H1 (cell line): ENCODE measurements at regions not wholly inside any gene's neighbourhood (a gene's known extent, or its start where the extent isn't known, plus 50 kb on each side); places are given as distances from the start of the nearest gene placed in this dataset.

Experiments
- CTCF ChIA-PET: fragments of 300-600 bp; sonication (Branson Sonifier 250); formaldehyde crosslinking; loops from one replicate; lab custom pipeline; 2021; ENCODE audit not compliant: partially characterized antibody; lab: Charles Lee
- POLR2A ChIA-PET: fragments of 300-600 bp; sonication (Branson Sonifier 250); formaldehyde crosslinking; loops from one replicate; lab custom pipeline; 2021; ENCODE audit warnings: inconsistent platforms; ENCODE audit not compliant: partially characterized antibody; lab: Charles Lee
- DNase-seq, 2 experiments: peaks; one replicate each; pipeline versions ENCODE4 v3.0.0 to v3.0.0-alpha.2; 2010 to 2022; ENCODE audit warnings: low spot score in 2 of 2, low read depth in 1 of 2, mixed read lengths in 1 of 2
- FAIRE-seq: peaks from 2 replicates; lab custom pipeline; 2011; peaks lifted over from hg19 to GRCh38; lab: Jason Lieb, UNC
- H2AFZ ChIP-seq: 2 replicates; pipeline ENCODE4 v1.8.1; 2012; ENCODE audit warnings: low read length, inconsistent platforms
- H2AK5ac ChIP-seq: 2 replicates; pipeline ENCODE4 v1.6.1; 2013; ENCODE audit warnings: low read depth, low read length
- H2BK120ac ChIP-seq: replicated peaks from 2 replicates; pipeline ENCODE3; 2013; ENCODE audit warnings: low read depth, low read length, inconsistent platforms
- H2BK12ac ChIP-seq: 2 replicates; pipeline ENCODE4 v1.6.1; 2013; ENCODE audit warnings: low read depth, low read length
- H2BK15ac ChIP-seq: 2 replicates; pipeline ENCODE4 v1.6.1; 2013; ENCODE audit warnings: low read length
- H2BK20ac ChIP-seq: 2 replicates; pipeline ENCODE4 v1.6.1; 2013; ENCODE audit warnings: low read length
- H2BK5ac ChIP-seq: 2 replicates; pipeline ENCODE4 v1.6.1; 2013; ENCODE audit warnings: low read depth, low read length
- H3K14ac ChIP-seq: 2 replicates; pipeline ENCODE4 v1.6.1; 2013; ENCODE audit warnings: inconsistent platforms; ENCODE audit not compliant: insufficient read length
- H3K18ac ChIP-seq: 2 replicates; pipeline ENCODE4 v1.6.1; 2013; ENCODE audit warnings: low read length; ENCODE audit errors: extremely low read depth
- H3K23ac ChIP-seq: 2 replicates; pipeline ENCODE4 v1.6.1; 2013; ENCODE audit warnings: inconsistent platforms; ENCODE audit not compliant: insufficient read length
- H3K23me2 ChIP-seq: 2 replicates; pipeline ENCODE4 v1.6.1; 2013; ENCODE audit warnings: low read depth, low read length
- H3K27ac ChIP-seq: 2 replicates; pipeline ENCODE4 v1.6.1; 2011; ENCODE audit warnings: low read depth, low read length, inconsistent platforms
- H3K27me3 ChIP-seq, 4 experiments: replicated peaks in 1 of 4; 1 replicate in 1 of 4; 2 replicates in 3 of 4; pipeline versions ENCODE4 v1.6.1 to v1.8.1; 2011 to 2013; ENCODE audit warnings: low read length in 3 of 4, mild to moderate bottlenecking in 3 of 4, inconsistent platforms in 2 of 4, mixed read lengths in 2 of 4, moderate library complexity in 1 of 4; ENCODE audit not compliant: control insufficient read depth in 3 of 4, insufficient read depth in 3 of 4; ENCODE audit errors: extremely low read depth in 1 of 4
- H3K36me3 ChIP-seq, 4 experiments: 2 replicates each; pipeline versions ENCODE4 v1.6.1 to v1.8.1; 2011 to 2013; ENCODE audit warnings: mild to moderate bottlenecking in 4 of 4, low read length in 3 of 4, moderate library complexity in 2 of 4, control low read depth in 1 of 4, inconsistent platforms in 1 of 4; ENCODE audit not compliant: insufficient read depth in 4 of 4, control insufficient read depth in 2 of 4
- H3K4ac ChIP-seq: replicated peaks from 2 replicates; pipeline ENCODE3; 2013; ENCODE audit warnings: low read length, low read depth, mixed read lengths, inconsistent platforms; ENCODE audit not compliant: insufficient read length
- H3K4me1 ChIP-seq, 4 experiments: replicated peaks in 1 of 4; 1 replicate in 1 of 4; 2 replicates in 3 of 4; pipeline versions ENCODE4 v1.6.1 to v1.8.1; 2011 to 2013; ENCODE audit warnings: low read length in 3 of 4, inconsistent platforms in 2 of 4, mixed read lengths in 1 of 4; ENCODE audit not compliant: insufficient read depth in 4 of 4, control insufficient read depth in 3 of 4
- H3K4me2 ChIP-seq, 2 experiments: 2 replicates each; pipeline versions ENCODE4 v1.6.1 to v1.8.1; 2011 to 2013; ENCODE audit warnings: low read depth in 2 of 2, low read length in 2 of 2, control low read depth in 1 of 2, inconsistent platforms in 1 of 2, mild to moderate bottlenecking in 1 of 2; ENCODE audit not compliant: insufficient read depth in 1 of 2
- H3K4me3 ChIP-seq, 4 experiments: fragments of 200-600, 300-600 bp in 1 of 4; sonication (generic), shearing (Covaris generic), sonication (Bioruptor Twin) in 1 of 4; 2 replicates each; pipeline versions ENCODE4 v1.5.1 to v1.8.1; 2011 to 2016; ENCODE audit warnings: low read length in 4 of 4, low read depth in 3 of 4, control low read depth in 2 of 4, inconsistent platforms in 2 of 4, mild to moderate bottlenecking in 2 of 4, mixed read lengths in 1 of 4, moderate library complexity in 1 of 4; ENCODE audit not compliant: insufficient read depth in 2 of 4; ENCODE audit errors: extremely low read depth in 1 of 4
- H3K56ac ChIP-seq: replicated peaks from 2 replicates; pipeline ENCODE3; 2013; ENCODE audit warnings: low read depth, mild to moderate bottlenecking, mixed read lengths, low read length, inconsistent platforms; ENCODE audit not compliant: insufficient read length
- H3K79me1 ChIP-seq: 2 replicates; pipeline ENCODE4 v1.6.1; 2013; ENCODE audit warnings: low read depth, low read length, control low read depth
- H3K79me2 ChIP-seq, 2 experiments: 2 replicates each; pipeline versions ENCODE4 v1.6.1 to v1.8.1; 2012 to 2013; ENCODE audit warnings: low read length in 2 of 2, mild to moderate bottlenecking in 2 of 2, inconsistent platforms in 1 of 2; ENCODE audit not compliant: insufficient read depth in 2 of 2, control insufficient read depth in 1 of 2
- H3K9ac ChIP-seq, 4 experiments: replicated peaks in 1 of 4; 1 replicate in 1 of 4; 2 replicates in 3 of 4; pipeline versions ENCODE4 v1.6.1 to v1.8.1; 2011 to 2013; ENCODE audit warnings: low read depth in 3 of 4, low read length in 3 of 4, control low read depth in 2 of 4, mild to moderate bottlenecking in 2 of 4, moderate library complexity in 2 of 4, inconsistent platforms in 1 of 4; ENCODE audit errors: extremely low read depth in 1 of 4
- H3K9me3 ChIP-seq, 2 experiments: 2 replicates each; pipeline versions ENCODE4 v1.6.1 to v1.8.1; 2012 to 2013; ENCODE audit warnings: mild to moderate bottlenecking in 2 of 2, moderate library complexity in 2 of 2, control low read depth in 1 of 2, inconsistent platforms in 1 of 2, low read depth in 1 of 2, low read length in 1 of 2, mixed read lengths in 1 of 2; ENCODE audit not compliant: insufficient read depth in 2 of 2
- H4K20me1 ChIP-seq, 2 experiments: replicated peaks in 1 of 2; 2 replicates each; pipeline versions ENCODE3 to v1.8.1; 2011 to 2013; ENCODE audit warnings: inconsistent platforms in 2 of 2, low read length in 2 of 2, mild to moderate bottlenecking in 1 of 2; ENCODE audit not compliant: insufficient read depth in 2 of 2, control insufficient read depth in 1 of 2
- H4K5ac ChIP-seq: 2 replicates; pipeline ENCODE4 v1.6.1; 2013; ENCODE audit warnings: low read length, low read depth, mixed read lengths, inconsistent platforms; ENCODE audit not compliant: insufficient read length
- H4K8ac ChIP-seq: 2 replicates; pipeline ENCODE4 v1.8.0; 2013; ENCODE audit warnings: mild to moderate bottlenecking, moderate library complexity, low read length, inconsistent platforms; ENCODE audit not compliant: insufficient read depth; ENCODE audit errors: extremely low read depth
- H4K91ac ChIP-seq: replicated peaks from 2 replicates; pipeline ENCODE3; 2013; ENCODE audit warnings: low read length, mixed read lengths, inconsistent platforms; ENCODE audit not compliant: insufficient read length
- KDM5A ChIP-seq: fragments of 200-600 bp; IDR thresholded peaks from 2 replicates; pipeline ENCODE4 v1.7.1; 2012; ENCODE audit warnings: mild to moderate bottlenecking, low read length, inconsistent platforms, mixed read lengths
- POLR2AphosphoS5 ChIP-seq: IDR thresholded peaks from 2 replicates; pipeline ENCODE4 v1.6.1; 2011; ENCODE audit warnings: low read depth, low read length
- RXRA ChIP-seq: IDR thresholded peaks from 2 replicates; pipeline ENCODE4 v1.6.1; 2011; ENCODE audit warnings: low read depth, mild to moderate bottlenecking, low read length, moderate library complexity; ENCODE audit not compliant: insufficient read depth
- WGBS, 2 experiments: shearing (Covaris generic) in 1 of 2; methylation state at CpG; one replicate each; pipeline versions ENCODE4 v1.1.6 to v1.1.7; 2013 to 2015; ENCODE audit warnings: low lambda C conversion rate in 2 of 2, mixed read lengths in 2 of 2, inconsistent platforms in 1 of 2, low coverage in 1 of 2, missing lambda C conversion rate in 1 of 2; ENCODE audit not compliant: insufficient replicate concordance in 2 of 2, insufficient coverage in 1 of 2, insufficient read length in 1 of 2; ENCODE audit errors: extremely low coverage in 1 of 2, missing lambda C conversion rate in 1 of 2; 5-methylcytosine and 5-hydroxymethylcytosine counted together

- Histone ChIP-seq H3K36me3 (no peaks in the 10 kb centered on the region), H2AK5ac (no peak overlapping the region), H2BK5ac (no peak overlapping the region), H3K27ac (no peak overlapping the region), H3K56ac (no peak overlapping the region), H2BK15ac (no peak overlapping the region), H4K8ac (no peak overlapping the region), H3K9ac (no peak overlapping the region), H2BK120ac (no peak overlapping the region), H3K18ac (no peak overlapping the region), H2BK20ac (no peak overlapping the region), H3K23ac (no peak overlapping the region), H2AFZ (no peak overlapping the region), H3K4me2 (no peak overlapping the region), H3K79me1 (no peaks in the 10 kb centered on the region), H3K4me1 (peaks cover 0 to 3% (median 0%) of the 10 kb centered on the region in 4 experiments; a peak in 1 of 7 replicates), H3K4me3 (no peak overlapping the region), H4K5ac (no peak overlapping the region), H3K4ac (no peak overlapping the region), H3K27me3 (no peaks in the 10 kb centered on the region), H3K23me2 (no peaks in the 10 kb centered on the region), H3K9me3 (no peaks in the 10 kb centered on the region), H4K91ac (no peak overlapping the region)
- no peak for FAIRE-seq
- 85% methylated on average over 1 of the region's 1 CpG; no CpG with 5 or more reads in 1 of the 2 experiments for WGBS, 2 experiments
- no peak for DNase-seq
- ChIA-PET CTCF (interaction anchor here (0.6 to 4.2 kb wide), 21 partner anchors 8 to 197 kb away, joined by 3 to 28 read pairs (median 5); no protein-coding TSS in a partner anchor), POLR2A (no interaction called here)
- TF ChIP-seq POLR2AphosphoS5 (no peak), RXRA (no peak), KDM5A (no peak)
- TF ChIP-seq, all 59 proteins: peak for 0
- Histone ChIP-seq H3K14ac (no peak overlapping the region), H3K79me2 (no peaks in the 10 kb centered on the region), H4K20me1 (no peaks in the 10 kb centered on the region), H2BK12ac (no peak overlapping the region)
Observed at GRCh38 chr2:16722126-16722525, 56.5 kb upstream of the CYRIA start.
